ENCODE measurements at regions not wholly inside any gene's neighbourhood (a gene's known extent, or its start where the extent isn't known, plus 50 kb on each side); places are given as distances from the start of the nearest gene placed in this dataset.

DNA sequence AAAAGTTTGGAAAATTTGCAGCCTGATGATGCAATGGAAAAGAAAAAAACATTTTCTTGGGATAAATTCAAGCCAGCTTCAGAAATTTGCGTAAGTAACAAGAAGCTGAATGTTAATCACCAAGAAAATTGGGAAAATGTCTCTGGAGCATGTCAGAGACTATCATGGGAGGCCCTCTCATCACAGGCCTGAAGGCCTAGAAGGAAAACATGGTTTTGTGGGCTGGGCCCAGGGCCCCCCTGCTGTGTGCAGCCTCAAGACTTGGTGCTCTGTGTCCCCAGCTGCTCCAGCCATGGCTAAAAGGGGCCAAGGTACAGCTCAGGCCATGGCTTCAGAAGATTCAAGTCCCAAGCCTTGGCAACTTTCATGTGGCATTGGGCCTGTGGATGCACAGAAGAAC, 1049.8 kb upstream of the GRIA3 start:
- TF ChIP-seq EZH2 (IDR thresholded peaks at IDR 0.05; ENCODE audit: borderline replicate concordance) (no peak), EZH2phosphoT487 (IDR thresholded peaks at IDR 0.05; ENCODE audit: low read depth, severe bottlenecking, unreplicated experiment) (no peak)
- TF ChIP-seq, protein P1, sequence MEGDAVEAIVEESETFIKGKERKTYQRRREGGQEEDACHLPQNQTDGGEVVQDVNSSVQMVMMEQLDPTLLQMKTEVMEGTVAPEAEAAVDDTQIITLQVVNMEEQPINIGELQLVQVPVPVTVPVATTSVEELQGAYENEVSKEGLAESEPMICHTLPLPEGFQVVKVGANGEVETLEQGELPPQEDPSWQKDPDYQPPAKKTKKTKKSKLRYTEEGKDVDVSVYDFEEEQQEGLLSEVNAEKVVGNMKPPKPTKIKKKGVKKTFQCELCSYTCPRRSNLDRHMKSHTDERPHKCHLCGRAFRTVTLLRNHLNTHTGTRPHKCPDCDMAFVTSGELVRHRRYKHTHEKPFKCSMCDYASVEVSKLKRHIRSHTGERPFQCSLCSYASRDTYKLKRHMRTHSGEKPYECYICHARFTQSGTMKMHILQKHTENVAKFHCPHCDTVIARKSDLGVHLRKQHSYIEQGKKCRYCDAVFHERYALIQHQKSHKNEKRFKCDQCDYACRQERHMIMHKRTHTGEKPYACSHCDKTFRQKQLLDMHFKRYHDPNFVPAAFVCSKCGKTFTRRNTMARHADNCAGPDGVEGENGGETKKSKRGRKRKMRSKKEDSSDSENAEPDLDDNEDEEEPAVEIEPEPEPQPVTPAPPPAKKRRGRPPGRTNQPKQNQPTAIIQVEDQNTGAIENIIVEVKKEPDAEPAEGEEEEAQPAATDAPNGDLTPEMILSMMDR (IDR thresholded peaks at IDR 0.05; ENCODE audit: poor library complexity) = no peak

Measured in hepatocyte (in vitro differentiated cells).